ENCODE measurements at regions not wholly inside any gene's neighbourhood (a gene's known extent, or its start where the extent isn't known, plus 50 kb on each side); places are given as distances from the start of the nearest gene placed in this dataset.
A peak's percentile ranks its signal among the peaks of the same experiment; 100 is the strongest.

GRCh38 chr6:121837545-121838229 lies 402.2 kb downstream of the GJA1 start:
- no peak for DNase-seq

- no peak for DNase-seq
These were observed 403.4 kb downstream of the GJA1 start for GRCh38 chr6:121838842-121839241.

GRCh38 chr6:121839896-121840295 lies 404.4 kb downstream of the GJA1 start:
- DNase-seq: no peak

DNA sequence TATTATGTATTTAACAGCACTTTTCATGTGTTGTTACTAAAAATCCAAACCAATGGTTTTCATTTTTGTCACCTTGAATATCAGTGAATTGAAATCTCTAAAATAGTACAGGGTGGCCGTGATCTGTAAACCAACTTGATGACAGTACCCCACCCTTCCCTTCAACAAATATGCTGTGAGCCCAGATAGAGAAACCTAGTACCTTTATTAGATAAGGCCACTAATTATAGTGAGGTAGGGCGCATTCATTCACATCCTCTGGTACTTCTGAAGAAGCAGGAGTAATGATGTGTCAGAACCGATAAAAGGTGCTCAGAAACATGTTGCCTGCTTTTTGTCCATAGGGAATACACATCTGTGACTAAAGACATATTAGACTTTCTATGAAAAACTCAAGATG lies 409.5 kb downstream of the GJA1 start:
- DNase-seq: no peak

DNA sequence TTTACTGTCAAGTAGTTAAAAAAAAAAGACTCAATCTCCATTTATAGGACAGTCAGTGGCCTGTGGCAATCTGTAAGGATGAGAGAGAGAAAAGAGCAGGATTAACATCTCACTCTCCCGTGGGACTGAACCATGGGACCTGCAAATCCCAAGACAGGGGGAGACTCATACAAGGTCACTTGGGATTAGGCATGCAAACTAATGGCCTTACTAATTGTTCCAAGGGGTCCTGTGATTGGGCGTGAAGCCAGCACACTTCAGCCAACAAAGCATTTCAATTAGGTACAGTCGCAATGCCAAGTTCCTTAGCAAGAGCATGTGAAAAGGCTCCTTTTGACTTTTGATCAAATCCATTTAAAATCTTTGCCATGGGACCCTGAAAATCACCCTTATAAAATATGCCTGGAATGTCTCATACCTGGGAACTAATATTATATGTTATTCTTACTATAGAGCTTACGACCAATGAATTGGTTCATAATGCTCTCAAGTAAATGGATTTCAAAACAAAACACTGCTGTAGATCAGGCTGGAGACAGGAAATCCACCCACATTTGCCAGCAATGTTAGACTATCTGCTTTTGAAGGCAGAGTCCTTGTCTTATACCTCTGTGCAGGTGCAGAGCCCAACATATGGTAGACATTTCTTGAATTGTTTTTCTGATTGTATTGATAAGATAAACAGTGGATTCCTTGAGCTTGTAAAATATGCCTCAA lies 412.5 kb downstream of the GJA1 start:
- DNase-seq: peak; percentile 86

GRCh38 chr6:121848523-121849255 lies 413.2 kb downstream of the GJA1 start:
- no peak for DNase-seq

- DNase-seq: peak; percentile 93
These were observed 414.0 kb downstream of the GJA1 start for GRCh38 chr6:121849477-121849876.

GRCh38 chr6:121851056-121851455 lies 415.6 kb downstream of the GJA1 start:
- DNase-seq: peak; percentile 21

DNA sequence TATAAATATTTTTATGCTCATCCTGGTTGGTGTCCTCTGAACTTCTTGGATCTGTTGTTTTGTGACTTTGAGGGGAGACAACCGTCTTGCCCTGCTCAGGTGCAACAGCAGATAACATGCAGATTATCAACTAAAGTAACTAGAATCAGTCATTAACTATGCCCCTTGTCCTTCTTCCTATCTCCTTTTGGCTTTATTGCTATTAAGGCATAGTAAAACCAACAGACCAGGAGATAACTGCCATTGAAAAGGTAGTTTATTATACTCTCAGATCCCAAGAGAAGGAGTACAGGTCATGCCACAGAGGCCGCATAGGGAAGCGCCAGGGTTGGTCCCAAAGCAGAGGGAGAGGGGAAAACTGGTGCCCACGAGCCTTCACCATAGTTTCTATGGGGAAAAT lies 418.2 kb downstream of the GJA1 start:
- no peak for DNase-seq

DNA sequence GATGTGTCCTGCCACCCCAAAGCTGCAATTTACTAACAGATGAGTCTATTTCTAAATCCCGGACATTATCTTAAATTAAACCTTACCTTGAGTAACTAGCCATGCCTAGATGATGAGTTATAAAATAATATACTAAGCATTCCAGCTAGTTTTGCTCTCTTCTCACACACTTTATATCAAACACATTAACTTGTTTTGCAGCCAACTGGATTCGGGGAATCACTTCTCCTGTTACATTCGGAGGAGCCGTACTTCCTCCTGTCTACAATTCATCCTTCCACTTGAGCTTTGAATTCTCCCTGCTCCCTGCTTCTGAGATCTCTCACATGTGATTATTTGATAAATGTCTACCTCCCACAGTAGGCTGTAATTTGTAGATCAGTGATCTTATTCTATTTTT lies 420.1 kb downstream of the GJA1 start:
- DNase-seq: no peak

DNA sequence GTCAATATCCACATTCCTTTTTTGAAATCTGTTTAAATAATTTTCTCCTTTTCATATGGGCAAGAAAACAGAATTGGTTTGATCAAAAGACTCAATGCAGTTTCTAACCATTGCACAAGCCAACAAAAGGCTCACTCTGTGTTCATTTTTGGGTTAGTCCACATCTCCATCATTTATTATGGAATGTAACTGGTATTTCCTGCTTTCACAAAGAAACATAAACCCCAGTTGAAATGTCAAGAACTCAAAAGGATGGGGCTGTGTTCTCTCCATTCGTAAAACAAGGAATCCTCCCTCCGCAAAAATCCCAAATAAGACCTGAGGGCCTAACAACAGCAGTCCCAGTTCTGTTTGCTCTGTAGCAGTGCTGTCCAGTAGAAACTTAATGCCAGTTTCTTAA lies 420.9 kb downstream of the GJA1 start:
- no peak for DNase-seq

DNA sequence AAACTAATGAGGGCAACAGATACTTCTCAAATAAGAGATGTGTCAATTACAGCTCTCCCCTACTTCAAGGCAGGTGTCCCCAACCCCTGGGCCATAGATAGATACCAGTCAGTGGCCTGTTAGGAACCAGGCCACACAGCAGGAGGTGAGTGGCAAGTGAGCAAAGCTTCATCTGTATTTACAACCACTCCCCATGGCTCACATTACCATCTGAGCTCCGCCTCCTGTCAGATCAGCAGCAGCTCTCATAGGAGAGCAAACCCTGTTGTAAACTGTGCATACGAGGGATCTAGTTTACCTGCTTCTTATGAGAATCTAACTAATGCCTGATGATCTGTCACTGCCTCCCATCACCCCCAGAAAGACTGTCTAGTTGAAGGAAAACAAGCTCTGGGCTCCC lies 422.1 kb downstream of the GJA1 start:
- peak; percentile 19 for DNase-seq

DNA sequence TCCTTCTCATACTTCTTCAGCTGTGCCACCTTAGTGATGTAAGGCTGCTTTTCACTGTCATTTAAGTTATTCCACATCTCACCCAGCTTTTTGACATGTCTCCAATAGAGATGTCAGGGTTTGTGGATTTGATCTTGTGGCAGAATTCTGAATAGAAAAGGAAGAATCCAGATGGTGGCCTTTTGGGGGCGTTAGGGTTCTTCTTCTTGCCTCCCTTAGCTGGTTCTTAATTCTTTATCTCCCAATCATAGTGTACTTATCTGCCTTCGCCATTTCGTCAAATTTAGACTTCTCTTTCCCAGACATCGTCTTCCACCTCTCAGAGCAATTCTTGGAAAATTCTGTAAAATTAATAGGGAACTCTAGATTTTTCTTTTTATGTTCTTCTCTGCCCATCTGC lies 422.9 kb downstream of the GJA1 start:
- DNase-seq: no peak

DNA sequence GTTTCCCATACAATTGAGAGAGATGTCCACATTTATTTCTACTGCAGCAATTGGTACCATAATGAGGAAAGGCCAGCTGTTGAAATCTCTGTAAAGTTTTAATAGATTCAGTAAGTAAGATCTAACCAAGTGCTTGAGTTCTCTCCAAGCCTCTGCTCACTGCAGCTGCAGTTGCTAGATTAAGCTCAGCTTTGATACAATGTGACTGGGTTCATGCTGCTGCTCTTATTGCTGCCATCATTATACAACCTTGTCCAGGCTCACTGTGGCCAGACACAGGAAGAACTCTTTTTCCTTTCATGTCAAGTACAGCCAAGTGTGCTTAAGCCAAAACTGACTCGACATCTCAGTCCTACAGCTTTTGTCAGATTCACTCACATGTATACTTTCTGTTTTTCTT lies 423.5 kb downstream of the GJA1 start:
- DNase-seq: no peak

- no peak for DNase-seq
These were observed 430.4 kb downstream of the GJA1 start for GRCh38 chr6:121865811-121866210.

- DNase-seq: no peak
These were observed 431.6 kb downstream of the GJA1 start for GRCh38 chr6:121867095-121867494.

- DNase-seq: no peak
These were observed 432.8 kb downstream of the GJA1 start for GRCh38 chr6:121868206-121868605.

DNA sequence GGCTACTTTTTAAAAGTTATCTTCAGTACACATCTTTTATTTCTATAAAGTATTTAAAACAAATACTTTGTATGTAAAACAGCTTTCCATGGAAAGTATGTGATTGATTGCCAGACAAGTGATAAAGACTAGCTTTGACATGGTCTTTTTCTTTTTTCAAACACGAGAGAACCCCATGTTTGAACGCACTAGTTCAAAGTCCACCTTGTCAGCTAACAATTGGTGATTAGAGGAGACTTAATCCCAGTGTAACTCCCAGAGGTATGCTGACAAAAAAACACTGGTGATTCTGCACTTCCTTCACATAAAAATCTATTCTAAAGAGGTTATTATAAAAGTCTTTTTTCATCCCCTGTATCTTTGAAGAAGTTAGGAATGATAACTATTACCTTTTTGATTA lies 438.1 kb downstream of the GJA1 start:
- no peak for DNase-seq

DNA sequence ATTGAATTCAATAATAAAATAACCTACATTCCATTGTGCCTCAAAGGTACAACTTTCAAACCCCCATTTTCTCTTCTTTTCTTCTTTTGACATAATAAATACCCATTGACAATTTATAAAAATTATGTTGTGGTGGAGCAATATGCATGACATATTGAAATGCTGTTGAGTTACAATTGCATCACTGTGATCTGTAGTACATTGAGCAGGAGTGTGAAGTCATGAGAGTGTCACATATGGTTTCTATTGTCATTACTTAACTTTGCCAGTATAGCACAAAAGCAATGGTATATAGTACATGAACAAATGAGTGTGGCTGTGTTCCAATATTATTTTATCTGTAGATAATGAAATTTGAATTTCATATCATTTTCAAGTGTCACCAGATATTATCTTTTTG lies 441.3 kb downstream of the GJA1 start:
- no peak for DNase-seq

- no peak for DNase-seq
These were observed 443.7 kb downstream of the GJA1 start for GRCh38 chr6:121879149-121879548.

- DNase-seq: no peak
These were observed 445.4 kb downstream of the GJA1 start for GRCh38 chr6:121880831-121881230.

GRCh38 chr6:121881974-121882667 lies 446.7 kb downstream of the GJA1 start:
- DNase-seq: no peak

DNA sequence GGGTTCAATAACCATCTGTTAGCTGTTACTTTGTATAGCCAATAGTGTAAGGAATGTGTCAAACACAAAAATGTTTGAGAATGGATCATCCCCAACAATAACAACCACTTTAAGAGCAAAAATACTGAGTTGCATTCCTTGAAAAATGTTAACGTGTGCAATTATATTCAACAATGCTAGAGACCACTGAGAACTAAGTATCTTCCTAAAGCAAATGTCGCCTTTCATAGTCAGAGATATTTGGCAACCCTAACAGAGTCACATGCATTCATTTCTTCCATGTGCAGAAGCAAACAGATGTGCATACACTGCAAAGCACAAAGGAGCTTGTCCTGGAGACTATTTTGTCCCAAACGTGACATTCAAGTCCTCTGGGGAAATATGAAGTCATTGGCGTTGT lies 448.6 kb downstream of the GJA1 start:
- no peak for DNase-seq

- no peak for DNase-seq
These were observed 449.2 kb downstream of the GJA1 start for GRCh38 chr6:121884620-121885019.

All from NCI-H82 (cell line).